T-helper 2 cell (primary cell): ENCODE measurements at regions not wholly inside any gene's neighbourhood (a gene's known extent, or its start where the extent isn't known, plus 50 kb on each side); places are given as distances from the start of the nearest gene placed in this dataset.
"Not testable (repeated sequence)": the region's sequence is repeated elsewhere in the genome, so short reads cannot be mapped to it uniquely, and the experiment has no call there.

Experiments used
- DNase-seq, 5 experiments: peaks; one replicate each; pipeline versions ENCODE4 v3.0.0 to v3.0.0-alpha.2; 2012 to 2022

DNA sequence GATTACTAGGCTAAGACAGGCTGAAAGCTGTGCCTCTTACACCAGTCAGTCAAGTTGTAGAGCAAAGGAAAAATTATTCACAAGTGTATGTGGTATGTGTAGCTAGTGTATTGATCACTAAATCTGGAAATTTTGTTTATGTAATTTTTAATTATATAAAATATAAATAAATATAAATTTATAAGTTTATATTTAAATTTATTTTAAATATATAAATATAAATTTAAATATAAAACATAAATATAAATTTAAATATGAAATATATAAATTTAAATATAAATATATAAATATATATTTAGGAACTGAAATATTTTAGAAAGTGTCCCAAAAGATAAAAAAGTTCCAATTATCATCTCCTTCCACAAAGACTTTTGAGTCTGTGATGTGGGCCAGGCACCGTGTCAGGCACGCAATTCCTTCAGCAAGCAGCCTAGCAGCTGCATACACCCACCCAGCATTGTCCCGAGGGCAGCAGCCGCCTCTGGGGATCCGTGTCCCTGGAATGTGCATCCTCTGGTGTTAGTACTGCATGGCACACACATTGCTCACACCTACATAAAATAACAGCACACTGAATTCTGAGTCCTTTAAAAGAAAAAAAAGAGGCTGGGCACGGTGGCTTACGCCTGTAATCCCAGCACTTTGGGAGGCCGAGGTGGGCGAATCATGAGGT, 1098.0 kb downstream of the BRD1 start:
- no peak for DNase-seq

DNA sequence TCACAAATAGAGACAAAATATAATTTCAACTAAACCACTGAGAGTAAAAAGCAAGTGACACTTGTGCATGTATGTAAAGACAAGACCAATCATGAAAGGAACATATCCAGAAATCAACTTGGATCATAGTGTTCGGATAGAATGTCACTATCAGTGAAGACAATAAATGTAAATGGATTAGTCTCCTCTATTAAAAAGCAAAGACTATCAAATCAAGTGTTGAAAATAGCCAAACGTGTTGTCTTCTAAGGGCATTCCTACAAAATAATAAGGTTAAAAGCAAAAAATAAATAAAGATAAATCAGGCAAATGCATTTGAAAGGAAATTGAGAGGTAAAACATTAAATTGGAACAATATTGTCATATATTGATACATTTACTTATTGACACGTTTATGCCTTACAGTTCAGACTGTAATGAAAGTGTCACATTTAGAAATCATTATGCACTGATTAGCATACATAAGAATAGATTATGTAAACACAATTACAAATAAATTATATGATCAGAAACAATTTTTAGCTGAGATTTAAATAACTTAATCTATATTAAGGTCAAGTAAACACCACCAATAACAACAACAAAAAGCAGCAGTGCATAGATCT, 1100.1 kb downstream of the BRD1 start:
- DNase-seq = no peak

DNA sequence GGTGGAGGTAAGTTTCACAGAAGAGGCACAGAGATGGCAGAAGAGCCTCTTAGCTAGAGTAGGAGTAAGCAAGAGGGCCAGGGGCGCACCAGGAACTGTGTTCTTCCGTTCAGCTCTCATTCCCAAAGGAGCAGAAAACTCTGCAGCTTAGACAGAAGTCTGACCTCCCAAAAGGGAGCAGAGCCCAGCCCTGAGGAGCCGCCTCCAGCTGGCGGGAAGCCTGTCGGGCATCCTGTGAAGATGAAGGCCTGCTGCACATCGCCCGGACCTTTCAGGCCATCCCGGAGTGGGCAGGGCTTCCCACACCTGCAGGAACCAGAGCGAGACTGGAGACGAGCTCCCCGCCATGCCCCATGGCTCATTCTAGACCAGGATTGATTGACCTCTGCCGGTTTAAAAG, 1102.8 kb downstream of the BRD1 start:
- no peak for DNase-seq

- no peak for DNase-seq
Measured at GRCh38 chr22:48722661-48723060, 1105.0 kb downstream of the BRD1 start.

DNA sequence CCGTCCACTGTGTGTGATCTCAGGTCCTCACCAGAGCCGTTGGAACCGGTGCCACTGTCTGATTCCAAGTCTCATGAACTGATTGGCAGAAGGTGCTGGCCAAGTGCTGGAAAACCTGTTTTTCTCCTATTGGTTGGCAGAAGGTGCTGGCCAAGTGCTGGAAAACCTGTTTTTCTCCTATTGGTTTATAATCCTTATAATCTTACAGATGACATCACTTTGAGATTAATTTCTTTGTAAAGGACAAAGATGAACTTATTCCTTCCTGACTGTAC, 1106.3 kb downstream of the BRD1 start:
- no peak for DNase-seq

DNA sequence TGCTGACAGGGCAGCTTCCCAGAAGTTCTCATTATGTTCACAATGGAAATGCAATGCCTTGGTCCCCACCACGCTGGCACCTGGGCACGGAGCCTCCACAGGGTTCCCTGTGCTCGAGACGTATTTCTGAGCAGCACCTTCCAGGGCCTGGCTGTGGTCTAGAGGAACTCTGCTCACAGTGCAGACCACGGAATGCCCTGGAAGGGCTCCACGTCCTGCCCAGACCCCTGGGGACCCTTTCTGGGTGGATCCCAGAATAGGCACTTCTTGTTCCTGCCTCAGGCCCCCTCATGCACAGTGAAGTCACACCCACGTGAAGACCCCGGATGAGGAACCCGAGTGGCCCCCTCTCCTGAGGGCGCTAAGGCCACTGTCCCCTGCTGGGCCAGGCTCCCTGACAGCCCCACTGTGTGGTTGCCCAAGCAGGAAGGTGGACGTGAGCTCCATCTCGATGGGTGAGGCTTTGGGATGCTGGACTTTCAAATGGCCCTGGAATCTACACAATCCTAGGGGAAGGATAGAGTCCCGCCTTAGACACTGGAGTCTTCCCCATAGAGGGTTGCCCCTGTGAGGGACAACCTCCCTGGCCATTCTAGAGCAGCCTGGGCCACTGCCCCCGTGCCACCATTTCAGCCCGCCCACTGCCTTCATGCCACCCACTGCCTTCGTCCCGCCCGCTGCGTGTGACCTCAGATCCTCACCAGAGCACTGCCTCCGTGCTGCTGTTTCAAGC, 1106.8 kb downstream of the BRD1 start:
- DNase-seq = no peak

DNA sequence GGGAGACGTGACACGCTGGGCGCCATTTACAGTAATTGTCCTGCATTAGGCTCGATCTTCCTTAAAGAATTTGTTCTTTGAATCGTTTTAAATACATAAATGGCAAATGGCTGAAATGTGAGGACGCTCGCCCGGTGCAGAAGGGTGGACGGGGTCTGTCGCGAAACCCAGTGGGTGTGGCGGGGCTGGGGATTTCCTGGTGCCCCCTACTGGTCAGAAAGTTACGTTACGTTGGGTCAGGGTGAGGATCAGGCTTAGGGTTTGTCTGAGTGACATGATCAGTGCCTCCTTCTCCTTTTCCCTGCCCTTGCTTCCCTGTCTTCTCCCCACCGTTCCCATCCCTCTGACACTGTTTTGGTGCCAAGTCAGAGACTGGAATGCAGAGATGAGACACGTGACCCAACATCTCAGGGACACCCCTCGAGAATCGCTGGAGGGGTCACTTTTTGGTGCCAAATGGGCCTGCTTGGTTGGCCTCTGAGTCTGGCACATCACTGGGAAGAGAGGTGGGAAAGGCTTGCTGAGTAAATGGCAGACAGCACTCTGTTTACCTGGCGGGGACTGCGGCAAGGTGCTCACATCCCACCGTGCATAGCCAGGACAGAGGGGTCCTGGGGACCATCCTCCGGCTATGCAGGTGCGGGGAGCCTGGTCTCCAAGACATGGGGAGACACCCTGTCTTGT, 1107.6 kb downstream of the BRD1 start:
- DNase-seq = no peak

GRCh38 chr22:48718818-48719500, 1108.7 kb downstream of the BRD1 start:
- no peak for DNase-seq

GRCh38 chr22:48717883-48718817, 1109.5 kb downstream of the BRD1 start:
- no peak for DNase-seq

DNA sequence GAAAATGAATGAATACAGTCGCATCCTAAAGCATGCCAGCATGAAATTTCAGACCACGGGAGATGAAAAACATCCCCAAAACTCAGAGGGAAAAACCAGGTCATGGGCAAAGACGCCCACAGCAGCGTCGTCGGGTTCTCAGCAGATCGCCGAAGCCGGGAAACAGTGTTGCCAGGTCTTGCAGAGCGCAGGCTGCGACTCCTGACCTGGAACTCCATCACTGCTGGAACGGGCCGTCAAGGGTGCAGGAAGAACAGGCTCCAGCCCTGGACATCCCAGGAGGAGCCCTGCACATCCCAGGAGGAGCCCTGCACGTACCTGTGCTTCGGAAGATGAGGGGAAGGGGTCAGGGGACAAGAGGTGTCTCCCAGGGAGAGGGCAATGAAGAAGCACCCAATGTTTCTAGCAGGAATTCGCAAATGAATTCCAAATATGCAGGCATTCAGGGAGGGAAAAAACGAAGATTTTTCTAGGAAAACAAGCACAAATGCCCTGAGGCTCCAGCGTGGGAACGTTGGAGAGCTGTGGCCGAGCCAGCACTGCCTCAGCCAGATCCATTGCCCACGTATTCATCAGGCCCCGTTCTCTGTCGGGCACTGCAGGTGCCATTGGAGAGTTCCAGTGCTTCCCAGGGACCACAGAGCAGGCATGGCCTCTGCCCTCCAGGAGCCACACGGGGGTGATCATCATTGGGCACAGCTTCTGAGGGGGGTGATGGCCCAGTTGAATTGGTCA, 1110.4 kb downstream of the BRD1 start:
- no peak for DNase-seq

GRCh38 chr22:48716154-48716553, 1111.5 kb downstream of the BRD1 start:
- not testable (repeated sequence) for DNase-seq

DNA sequence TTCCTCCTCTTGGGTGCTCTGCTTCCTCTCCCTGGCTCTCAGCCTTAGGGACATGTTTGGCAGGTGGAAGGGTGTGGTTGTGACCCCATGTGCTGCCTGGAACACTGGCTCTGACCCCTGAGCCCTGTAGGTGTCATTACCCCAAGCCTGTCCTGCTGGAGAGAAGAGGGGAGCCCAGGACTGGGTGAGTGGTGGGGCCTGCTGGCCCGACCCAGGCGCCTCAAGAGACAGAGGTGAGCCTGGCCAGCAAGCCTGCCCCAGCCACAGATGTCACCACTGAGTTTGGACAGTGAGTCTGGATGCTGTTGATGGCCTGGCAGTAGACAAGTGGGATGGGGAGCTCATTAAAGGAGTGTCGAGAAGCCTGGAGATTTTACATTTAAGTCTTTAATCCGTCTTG, 1112.2 kb downstream of the BRD1 start:
- no peak for DNase-seq

DNA sequence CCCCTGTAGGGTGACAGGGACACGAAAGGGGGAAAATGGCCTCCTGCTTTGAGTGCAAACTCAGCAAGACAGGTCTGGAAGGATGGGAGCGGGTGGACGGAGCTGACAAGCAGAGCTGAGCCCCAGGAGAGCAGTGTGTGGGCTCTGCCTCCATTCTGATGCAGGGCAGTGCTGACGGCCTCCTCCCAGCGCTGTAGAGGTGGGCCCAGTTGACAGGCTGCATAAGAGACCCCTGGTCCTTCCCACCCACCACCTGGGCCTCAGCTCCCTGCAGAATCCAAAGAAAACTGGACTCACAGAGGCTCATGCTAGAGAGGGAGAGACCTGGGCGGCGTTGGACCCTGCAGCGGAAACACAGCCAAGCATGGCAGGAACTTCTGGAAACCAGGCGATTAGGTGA, 1113.4 kb downstream of the BRD1 start:
- DNase-seq = no peak

DNA sequence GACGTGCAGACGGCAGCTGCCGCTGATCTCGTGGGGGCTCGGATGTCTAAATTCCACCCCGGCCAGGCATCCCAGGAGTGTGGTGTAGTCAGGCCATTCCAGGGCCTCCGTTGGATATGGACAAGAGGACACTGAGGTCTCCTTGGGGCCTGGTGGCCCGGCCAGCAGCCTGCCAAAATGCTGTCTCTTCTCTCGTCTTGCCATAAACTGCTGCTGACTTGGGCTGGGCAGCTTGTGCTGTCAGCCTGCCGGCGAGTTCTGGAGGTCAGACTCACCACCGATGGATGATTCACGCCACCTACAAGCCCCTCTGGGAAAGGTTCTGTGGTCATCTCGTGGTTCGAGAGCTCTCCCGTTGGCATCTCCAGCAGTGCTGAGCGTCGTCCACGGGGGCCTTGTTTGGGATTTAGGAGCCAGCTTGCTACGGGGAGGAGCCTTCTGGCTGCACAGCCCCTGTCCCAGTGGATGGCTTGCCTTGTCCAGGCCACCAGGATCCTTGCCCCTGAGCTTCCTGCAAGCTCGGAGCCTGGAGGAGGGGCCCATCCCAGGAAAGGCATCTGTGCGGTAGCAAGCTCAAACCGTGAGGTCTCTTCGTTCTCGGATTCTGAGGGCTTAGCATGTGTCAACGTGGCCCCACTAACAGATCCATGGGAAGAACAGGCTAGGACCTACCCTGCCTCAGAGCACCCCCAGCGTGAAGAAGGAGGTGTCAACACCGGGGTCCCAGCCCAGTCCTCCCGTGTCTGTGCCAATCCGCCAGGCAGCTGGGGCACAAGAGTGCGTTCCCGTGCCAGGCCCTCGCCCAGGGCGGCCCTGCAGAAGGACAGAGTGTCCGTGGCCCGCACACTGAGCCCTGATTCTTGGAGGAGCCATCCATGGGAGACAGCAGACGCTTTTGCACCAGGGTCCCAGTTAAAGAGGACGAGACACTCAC, 1114.1 kb downstream of the BRD1 start:
- DNase-seq = no peak

DNA sequence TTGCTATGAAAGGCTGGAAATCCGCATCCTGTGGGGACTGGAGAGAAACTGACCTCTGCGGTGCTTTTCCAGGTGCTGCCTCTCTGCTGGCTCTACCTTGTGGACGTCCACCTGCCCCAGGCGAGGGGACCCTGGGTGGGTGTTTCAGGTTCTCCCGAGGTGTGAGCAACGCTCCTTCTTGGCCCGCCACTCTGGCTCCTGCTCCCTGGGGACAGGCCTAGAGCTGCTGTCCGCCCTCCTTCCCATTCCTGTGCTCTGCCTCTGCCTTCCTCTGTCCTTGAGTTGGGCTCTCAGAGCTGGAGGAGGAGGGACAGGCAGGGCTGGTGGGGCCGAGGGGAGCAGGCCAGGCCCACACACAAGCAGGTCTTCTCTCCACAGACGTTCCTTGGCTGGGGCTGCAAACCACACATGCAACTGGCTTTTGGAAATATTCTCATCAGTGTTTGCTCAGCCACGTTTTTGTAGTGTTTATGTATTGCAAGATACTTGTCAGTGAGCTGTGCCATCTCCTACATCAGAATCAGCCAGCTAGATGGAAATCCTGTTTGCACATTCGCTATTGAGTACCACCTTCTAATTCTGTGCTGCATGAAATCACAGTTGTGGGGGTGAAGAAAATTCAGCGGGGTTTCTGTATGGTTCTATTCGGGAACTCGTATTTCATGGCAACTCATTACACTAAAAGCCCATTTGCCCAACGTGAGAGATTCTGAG, 1115.0 kb downstream of the BRD1 start:
- no peak for DNase-seq

DNA sequence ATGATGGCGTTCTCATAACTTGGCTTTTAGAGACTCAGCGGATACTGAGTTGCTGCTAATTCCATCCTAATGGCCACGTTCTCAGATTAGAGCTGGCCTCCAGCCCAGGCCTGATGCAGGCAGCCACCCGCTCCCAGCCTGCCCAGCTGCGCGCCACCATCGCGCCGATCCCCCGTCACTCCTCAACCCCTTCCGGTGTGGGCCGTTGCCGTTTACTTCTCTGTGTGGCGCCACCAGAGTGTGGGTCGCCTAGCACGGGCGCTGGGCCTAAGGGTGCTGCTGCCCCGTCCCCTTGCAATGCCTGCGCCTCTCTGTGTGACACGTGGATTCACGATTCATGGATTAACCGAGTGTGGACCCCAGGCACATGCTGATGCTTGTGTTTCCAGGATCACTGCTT, 1116.0 kb downstream of the BRD1 start:
- DNase-seq = no peak

GRCh38 chr22:48711031-48711431, 1116.6 kb downstream of the BRD1 start:
- DNase-seq = no peak

GRCh38 chr22:48710410-48710809, 1117.3 kb downstream of the BRD1 start:
- no peak for DNase-seq

DNA sequence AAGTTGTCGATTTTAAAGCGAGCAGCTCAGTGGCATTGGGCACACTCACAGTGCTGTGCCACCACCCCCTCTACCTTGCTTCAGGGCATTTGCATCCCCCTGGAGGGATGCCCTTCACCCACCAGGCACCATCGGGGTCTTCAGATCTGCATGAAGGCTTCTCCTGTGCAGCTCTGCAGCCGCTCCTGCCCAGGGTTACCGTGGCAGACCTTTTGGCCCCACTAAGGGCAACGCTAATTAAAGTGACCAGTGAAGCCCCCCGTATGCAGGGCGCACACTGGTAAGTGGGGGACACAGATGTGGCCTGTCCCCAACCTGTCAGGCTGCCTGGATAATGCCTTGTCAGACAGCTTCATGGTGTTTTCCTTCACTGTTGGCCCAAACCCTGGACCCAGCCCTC, 1117.7 kb downstream of the BRD1 start:
- DNase-seq = no peak

DNA sequence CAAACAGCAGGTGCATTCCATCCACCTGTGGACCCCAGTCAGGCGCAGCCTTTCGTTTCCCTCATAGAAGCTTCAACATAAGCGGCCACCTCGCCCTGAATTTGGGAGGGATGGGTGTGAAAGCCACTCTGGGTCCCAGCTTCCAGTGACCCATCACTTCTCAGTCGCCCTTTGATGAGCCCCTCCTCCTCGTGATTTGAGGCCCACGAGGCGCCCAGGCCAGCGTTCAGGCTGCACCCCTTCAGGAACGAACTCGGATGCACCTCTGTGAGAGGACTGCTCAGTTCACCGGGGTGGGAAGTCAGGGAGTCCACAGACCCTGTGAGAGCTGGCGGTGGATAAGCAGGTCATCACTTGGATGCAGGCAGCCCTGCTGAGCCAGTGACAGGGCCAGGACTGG, 1118.2 kb downstream of the BRD1 start:
- no peak for DNase-seq
